H1 (cell line): ENCODE measurements at regions not wholly inside any gene's neighbourhood (a gene's known extent, or its start where the extent isn't known, plus 50 kb on each side); places are given as distances from the start of the nearest gene placed in this dataset.

Experiments
- CTCF ChIA-PET: fragments of 300-600 bp; sonication (Branson Sonifier 250); formaldehyde crosslinking; loops from one replicate; lab custom pipeline; 2021; ENCODE audit not compliant: partially characterized antibody; lab: Charles Lee
- POLR2A ChIA-PET: fragments of 300-600 bp; sonication (Branson Sonifier 250); formaldehyde crosslinking; loops from one replicate; lab custom pipeline; 2021; ENCODE audit warnings: inconsistent platforms; ENCODE audit not compliant: partially characterized antibody; lab: Charles Lee
- DNase-seq, 2 experiments: peaks; one replicate each; pipeline versions ENCODE4 v3.0.0 to v3.0.0-alpha.2; 2010 to 2022; ENCODE audit warnings: low spot score in 2 of 2, low read depth in 1 of 2, mixed read lengths in 1 of 2
- FAIRE-seq: peaks from 2 replicates; lab custom pipeline; 2011; peaks lifted over from hg19 to GRCh38; lab: Jason Lieb, UNC
- H2AFZ ChIP-seq: 2 replicates; pipeline ENCODE4 v1.8.1; 2012; ENCODE audit warnings: low read length, inconsistent platforms
- H2AK5ac ChIP-seq: 2 replicates; pipeline ENCODE4 v1.6.1; 2013; ENCODE audit warnings: low read depth, low read length
- H2BK120ac ChIP-seq: replicated peaks from 2 replicates; pipeline ENCODE3; 2013; ENCODE audit warnings: low read depth, low read length, inconsistent platforms
- H2BK12ac ChIP-seq: 2 replicates; pipeline ENCODE4 v1.6.1; 2013; ENCODE audit warnings: low read depth, low read length
- H2BK15ac ChIP-seq: 2 replicates; pipeline ENCODE4 v1.6.1; 2013; ENCODE audit warnings: low read length
- H2BK20ac ChIP-seq: 2 replicates; pipeline ENCODE4 v1.6.1; 2013; ENCODE audit warnings: low read length
- H2BK5ac ChIP-seq: 2 replicates; pipeline ENCODE4 v1.6.1; 2013; ENCODE audit warnings: low read depth, low read length
- H3K14ac ChIP-seq: 2 replicates; pipeline ENCODE4 v1.6.1; 2013; ENCODE audit warnings: inconsistent platforms; ENCODE audit not compliant: insufficient read length
- H3K18ac ChIP-seq: 2 replicates; pipeline ENCODE4 v1.6.1; 2013; ENCODE audit warnings: low read length; ENCODE audit errors: extremely low read depth
- H3K23ac ChIP-seq: 2 replicates; pipeline ENCODE4 v1.6.1; 2013; ENCODE audit warnings: inconsistent platforms; ENCODE audit not compliant: insufficient read length
- H3K23me2 ChIP-seq: 2 replicates; pipeline ENCODE4 v1.6.1; 2013; ENCODE audit warnings: low read depth, low read length
- H3K27ac ChIP-seq: 2 replicates; pipeline ENCODE4 v1.6.1; 2011; ENCODE audit warnings: low read depth, low read length, inconsistent platforms
- H3K27me3 ChIP-seq, 4 experiments: replicated peaks in 1 of 4; 1 replicate in 1 of 4; 2 replicates in 3 of 4; pipeline versions ENCODE4 v1.6.1 to v1.8.1; 2011 to 2013; ENCODE audit warnings: low read length in 3 of 4, mild to moderate bottlenecking in 3 of 4, inconsistent platforms in 2 of 4, mixed read lengths in 2 of 4, moderate library complexity in 1 of 4; ENCODE audit not compliant: control insufficient read depth in 3 of 4, insufficient read depth in 3 of 4; ENCODE audit errors: extremely low read depth in 1 of 4
- H3K36me3 ChIP-seq, 4 experiments: 2 replicates each; pipeline versions ENCODE4 v1.6.1 to v1.8.1; 2011 to 2013; ENCODE audit warnings: mild to moderate bottlenecking in 4 of 4, low read length in 3 of 4, moderate library complexity in 2 of 4, control low read depth in 1 of 4, inconsistent platforms in 1 of 4; ENCODE audit not compliant: insufficient read depth in 4 of 4, control insufficient read depth in 2 of 4
- H3K4ac ChIP-seq: replicated peaks from 2 replicates; pipeline ENCODE3; 2013; ENCODE audit warnings: low read length, low read depth, mixed read lengths, inconsistent platforms; ENCODE audit not compliant: insufficient read length
- H3K4me1 ChIP-seq, 4 experiments: replicated peaks in 1 of 4; 1 replicate in 1 of 4; 2 replicates in 3 of 4; pipeline versions ENCODE4 v1.6.1 to v1.8.1; 2011 to 2013; ENCODE audit warnings: low read length in 3 of 4, inconsistent platforms in 2 of 4, mixed read lengths in 1 of 4; ENCODE audit not compliant: insufficient read depth in 4 of 4, control insufficient read depth in 3 of 4
- H3K4me2 ChIP-seq, 2 experiments: 2 replicates each; pipeline versions ENCODE4 v1.6.1 to v1.8.1; 2011 to 2013; ENCODE audit warnings: low read depth in 2 of 2, low read length in 2 of 2, control low read depth in 1 of 2, inconsistent platforms in 1 of 2, mild to moderate bottlenecking in 1 of 2; ENCODE audit not compliant: insufficient read depth in 1 of 2
- H3K4me3 ChIP-seq, 4 experiments: fragments of 200-600, 300-600 bp in 1 of 4; sonication (generic), shearing (Covaris generic), sonication (Bioruptor Twin) in 1 of 4; 2 replicates each; pipeline versions ENCODE4 v1.5.1 to v1.8.1; 2011 to 2016; ENCODE audit warnings: low read length in 4 of 4, low read depth in 3 of 4, control low read depth in 2 of 4, inconsistent platforms in 2 of 4, mild to moderate bottlenecking in 2 of 4, mixed read lengths in 1 of 4, moderate library complexity in 1 of 4; ENCODE audit not compliant: insufficient read depth in 2 of 4; ENCODE audit errors: extremely low read depth in 1 of 4
- H3K56ac ChIP-seq: replicated peaks from 2 replicates; pipeline ENCODE3; 2013; ENCODE audit warnings: low read depth, mild to moderate bottlenecking, mixed read lengths, low read length, inconsistent platforms; ENCODE audit not compliant: insufficient read length
- H3K79me1 ChIP-seq: 2 replicates; pipeline ENCODE4 v1.6.1; 2013; ENCODE audit warnings: low read depth, low read length, control low read depth
- H3K79me2 ChIP-seq, 2 experiments: 2 replicates each; pipeline versions ENCODE4 v1.6.1 to v1.8.1; 2012 to 2013; ENCODE audit warnings: low read length in 2 of 2, mild to moderate bottlenecking in 2 of 2, inconsistent platforms in 1 of 2; ENCODE audit not compliant: insufficient read depth in 2 of 2, control insufficient read depth in 1 of 2
- H3K9ac ChIP-seq, 4 experiments: replicated peaks in 1 of 4; 1 replicate in 1 of 4; 2 replicates in 3 of 4; pipeline versions ENCODE4 v1.6.1 to v1.8.1; 2011 to 2013; ENCODE audit warnings: low read depth in 3 of 4, low read length in 3 of 4, control low read depth in 2 of 4, mild to moderate bottlenecking in 2 of 4, moderate library complexity in 2 of 4, inconsistent platforms in 1 of 4; ENCODE audit errors: extremely low read depth in 1 of 4
- H3K9me3 ChIP-seq, 2 experiments: 2 replicates each; pipeline versions ENCODE4 v1.6.1 to v1.8.1; 2012 to 2013; ENCODE audit warnings: mild to moderate bottlenecking in 2 of 2, moderate library complexity in 2 of 2, control low read depth in 1 of 2, inconsistent platforms in 1 of 2, low read depth in 1 of 2, low read length in 1 of 2, mixed read lengths in 1 of 2; ENCODE audit not compliant: insufficient read depth in 2 of 2
- H4K20me1 ChIP-seq, 2 experiments: replicated peaks in 1 of 2; 2 replicates each; pipeline versions ENCODE3 to v1.8.1; 2011 to 2013; ENCODE audit warnings: inconsistent platforms in 2 of 2, low read length in 2 of 2, mild to moderate bottlenecking in 1 of 2; ENCODE audit not compliant: insufficient read depth in 2 of 2, control insufficient read depth in 1 of 2
- H4K5ac ChIP-seq: 2 replicates; pipeline ENCODE4 v1.6.1; 2013; ENCODE audit warnings: low read length, low read depth, mixed read lengths, inconsistent platforms; ENCODE audit not compliant: insufficient read length
- H4K8ac ChIP-seq: 2 replicates; pipeline ENCODE4 v1.8.0; 2013; ENCODE audit warnings: mild to moderate bottlenecking, moderate library complexity, low read length, inconsistent platforms; ENCODE audit not compliant: insufficient read depth; ENCODE audit errors: extremely low read depth
- H4K91ac ChIP-seq: replicated peaks from 2 replicates; pipeline ENCODE3; 2013; ENCODE audit warnings: low read length, mixed read lengths, inconsistent platforms; ENCODE audit not compliant: insufficient read length
- BCL11A ChIP-seq, 2 experiments: IDR thresholded peaks; one replicate each; pipeline ENCODE4 v1.6.1; 2011; ENCODE audit warnings: low read depth in 2 of 2, low read length in 2 of 2, mild to moderate bottlenecking in 2 of 2
- EGR1 ChIP-seq: IDR thresholded peaks from 2 replicates; pipeline ENCODE4 v1.6.1; 2011; ENCODE audit warnings: low read depth, low read length, borderline replicate concordance
- GTF2F1 ChIP-seq: IDR thresholded peaks from 2 replicates; pipeline ENCODE4 v1.6.1; 2012; ENCODE audit warnings: low read depth, low read length, improper control_type of control experiment, borderline replicate concordance
- KDM4A ChIP-seq: IDR thresholded peaks from one replicate; pipeline ENCODE4 v1.7.1; 2012; ENCODE audit warnings: low read depth, mild to moderate bottlenecking, moderate library complexity, low read length, inconsistent platforms; ENCODE audit not compliant: severe bottlenecking
- RAD21 ChIP-seq, 2 experiments: IDR thresholded peaks in 1 of 2; conservative IDR thresholded peaks in 1 of 2; 2 replicates each; pipeline ENCODE4 v1.6.1; 2011; ENCODE audit warnings: low read depth in 2 of 2, low read length in 2 of 2, improper control_type of control experiment in 1 of 2, inconsistent platforms in 1 of 2, mild to moderate bottlenecking in 1 of 2, moderate library complexity in 1 of 2
- RFX5 ChIP-seq: IDR thresholded peaks from 2 replicates; pipeline ENCODE4 v1.6.1; 2011; ENCODE audit warnings: low read depth, low read length, improper control_type of control experiment, borderline replicate concordance
- RXRA ChIP-seq: IDR thresholded peaks from 2 replicates; pipeline ENCODE4 v1.6.1; 2011; ENCODE audit warnings: low read depth, mild to moderate bottlenecking, low read length, moderate library complexity; ENCODE audit not compliant: insufficient read depth
- SAP30 ChIP-seq: fragments of 300-600 bp; sonication (generic); IDR thresholded peaks from 2 replicates; pipeline ENCODE4 v1.7.1; 2012; ENCODE audit warnings: low read length, moderate library complexity, mild to moderate bottlenecking, inconsistent platforms; ENCODE audit not compliant: insufficient read depth, insufficient replicate concordance
- SIX5 ChIP-seq: IDR thresholded peaks from 2 replicates; pipeline ENCODE4 v1.6.1; 2011; ENCODE audit warnings: mild to moderate bottlenecking, low read depth, low read length
- SRF ChIP-seq: IDR thresholded peaks from 2 replicates; pipeline ENCODE4 v1.6.1; 2011; ENCODE audit warnings: mild to moderate bottlenecking, low read depth, low read length, moderate library complexity
- TAF1 ChIP-seq: IDR thresholded peaks from 2 replicates; pipeline ENCODE4 v1.6.1; 2011; ENCODE audit warnings: mild to moderate bottlenecking, low read depth, low read length
- WGBS, 2 experiments: shearing (Covaris generic) in 1 of 2; methylation state at CpG; one replicate each; pipeline versions ENCODE4 v1.1.6 to v1.1.7; 2013 to 2015; ENCODE audit warnings: low lambda C conversion rate in 2 of 2, mixed read lengths in 2 of 2, inconsistent platforms in 1 of 2, low coverage in 1 of 2, missing lambda C conversion rate in 1 of 2; ENCODE audit not compliant: insufficient replicate concordance in 2 of 2, insufficient coverage in 1 of 2, insufficient read length in 1 of 2; ENCODE audit errors: extremely low coverage in 1 of 2, missing lambda C conversion rate in 1 of 2; 5-methylcytosine and 5-hydroxymethylcytosine counted together
- TF ChIP-seq, protein P1 (sequence below), 3 experiments: IDR thresholded peaks; 1 replicate in 2 of 3; 2 replicates in 1 of 3; pipeline versions ENCODE4 v1.5.1 to v1.6.1; 2011; ENCODE audit warnings: low read length in 3 of 3, mild to moderate bottlenecking in 3 of 3, inconsistent platforms in 2 of 3, low read depth in 1 of 3, moderate library complexity in 1 of 3; ENCODE audit not compliant: insufficient read depth in 1 of 3; ENCODE audit errors: control extremely low read depth in 1 of 3

DNA sequence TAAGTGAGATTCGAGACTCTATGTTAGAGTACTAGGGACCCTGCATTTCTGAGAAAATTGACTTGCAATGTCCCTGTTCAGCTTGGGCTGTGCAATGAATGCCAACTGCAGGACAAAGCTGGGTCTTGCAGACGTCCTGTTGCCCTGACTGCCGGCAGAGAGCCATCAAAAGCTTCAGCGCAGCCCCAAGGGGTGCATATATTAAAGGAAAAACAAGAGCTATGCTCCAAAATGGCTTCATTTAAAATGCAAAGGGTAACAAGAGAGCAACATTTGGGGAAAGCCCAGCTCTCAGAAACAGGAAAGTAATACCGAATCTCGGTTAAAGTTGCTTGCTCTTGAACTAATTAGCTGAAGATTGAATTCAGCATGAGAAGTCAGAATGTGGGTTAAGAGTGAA lies 110.9 kb upstream of the PNPT1 start:
- Histone ChIP-seq H4K91ac (no peak overlapping the region), H3K18ac (no peak overlapping the region), H4K8ac (no peak overlapping the region), H3K4me3 (no peak overlapping the region), H3K23ac (no peak overlapping the region), H3K27me3 (no peaks in the 10 kb centered on the region), H2BK12ac (no peak overlapping the region), H3K14ac (no peak overlapping the region), H3K9ac (no peak overlapping the region), H3K23me2 (no peaks in the 10 kb centered on the region), H3K4me2 (no peak overlapping the region), H3K79me2 (no peaks in the 10 kb centered on the region), H2BK5ac (no peak overlapping the region), H3K27ac (no peak overlapping the region), H3K36me3 (no peaks in the 10 kb centered on the region), H2AFZ (peak overlapping the region; percentile 55; the same call in 1 of the 2 replicates), H4K20me1 (no peaks in the 10 kb centered on the region), H3K4me1 (peaks cover 0 to 6% (median 0%) of the 10 kb centered on the region in 4 experiments; a peak in 1 of 7 replicates), H2BK120ac (no peak overlapping the region), H3K4ac (no peak overlapping the region), H3K9me3 (no peaks in the 10 kb centered on the region), H4K5ac (no peak overlapping the region), H3K79me1 (no peaks in the 10 kb centered on the region), H3K56ac (no peak overlapping the region), H2AK5ac (no peak overlapping the region), H2BK20ac (no peak overlapping the region), H2BK15ac (no peak overlapping the region)
- ChIA-PET CTCF (interaction anchor here (0.8 to 1.1 kb wide), 2 partner anchors 21 to 156 kb away, joined by 3 read pairs; no protein-coding TSS in a partner anchor), POLR2A (no interaction called here)
- FAIRE-seq = no peak
- 76% methylated on average over 6 of the region's 6 CpGs; no CpG with 5 or more reads in 1 of the 2 experiments for WGBS, 2 experiments
- DNase-seq = no peak
- TF ChIP-seq GTF2F1 = no peak
- no peak for TF ChIP-seq EGR1
- no peak for TF ChIP-seq RXRA
- TF ChIP-seq RFX5 = no peak
- TF ChIP-seq SAP30 = no peak
- no peak for TF ChIP-seq KDM4A
- TF ChIP-seq SIX5 = no peak
- no peak for TF ChIP-seq TAF1
- no peak for TF ChIP-seq RAD21 (IDR thresholded peaks at IDR 0.05 in 1 of 2, conservative IDR thresholded peaks at IDR 0.05 in 1 of 2; ENCODE audit: low read depth in 2 of 2, low read length in 2 of 2)
- TF ChIP-seq, protein P1, sequence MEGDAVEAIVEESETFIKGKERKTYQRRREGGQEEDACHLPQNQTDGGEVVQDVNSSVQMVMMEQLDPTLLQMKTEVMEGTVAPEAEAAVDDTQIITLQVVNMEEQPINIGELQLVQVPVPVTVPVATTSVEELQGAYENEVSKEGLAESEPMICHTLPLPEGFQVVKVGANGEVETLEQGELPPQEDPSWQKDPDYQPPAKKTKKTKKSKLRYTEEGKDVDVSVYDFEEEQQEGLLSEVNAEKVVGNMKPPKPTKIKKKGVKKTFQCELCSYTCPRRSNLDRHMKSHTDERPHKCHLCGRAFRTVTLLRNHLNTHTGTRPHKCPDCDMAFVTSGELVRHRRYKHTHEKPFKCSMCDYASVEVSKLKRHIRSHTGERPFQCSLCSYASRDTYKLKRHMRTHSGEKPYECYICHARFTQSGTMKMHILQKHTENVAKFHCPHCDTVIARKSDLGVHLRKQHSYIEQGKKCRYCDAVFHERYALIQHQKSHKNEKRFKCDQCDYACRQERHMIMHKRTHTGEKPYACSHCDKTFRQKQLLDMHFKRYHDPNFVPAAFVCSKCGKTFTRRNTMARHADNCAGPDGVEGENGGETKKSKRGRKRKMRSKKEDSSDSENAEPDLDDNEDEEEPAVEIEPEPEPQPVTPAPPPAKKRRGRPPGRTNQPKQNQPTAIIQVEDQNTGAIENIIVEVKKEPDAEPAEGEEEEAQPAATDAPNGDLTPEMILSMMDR (IDR thresholded peaks at IDR 0.05; ENCODE audit: control extremely low read depth in 1 of 3, insufficient read depth in 1 of 3, low read depth in 1 of 3, low read length in 3 of 3) = no peak
- TF ChIP-seq BCL11A (IDR thresholded peaks at IDR 0.05; ENCODE audit: low read depth in 2 of 2, low read length in 2 of 2) = no peak
- no peak for TF ChIP-seq SRF
